GM12878 (cell line): ENCODE measurements at regions not wholly inside any gene's neighbourhood (a gene's known extent, or its start where the extent isn't known, plus 50 kb on each side); places are given as distances from the start of the nearest gene placed in this dataset.

ENCODE experiments used
- ATAC-seq: fragments of 200-7000 bp; cut with Tn5 transposase; 3 replicates; pipeline ENCODE4 v1.9.1; 2020; ENCODE audit warnings: mild to moderate bottlenecking, moderate library complexity
- BruUV-seq: library from RNA; stranded (reverse); fragments of 400-500 nt; replicated peaks from 2 replicates; lab custom pipeline; 2021; lab: Mats Ljungman, UMichigan
- CTCF ChIA-PET: fragments of 300-600 bp; sonication (Branson Sonifier 250); formaldehyde crosslinking; extraction: SDS; loops from one replicate; lab custom pipeline; 2021; ENCODE audit warnings: inconsistent platforms; lab: Yijun Ruan, JAX
- POLR2A ChIA-PET: fragments of 350-600 bp; formaldehyde crosslinking; extraction: SDS; loops from one replicate; lab custom pipeline; 2021; ENCODE audit warnings: inconsistent platforms; lab: Charles Lee
- RAD21 ChIA-PET: fragments of 300-600 bp; sonication (Branson Sonifier 250); formaldehyde crosslinking; loops from one replicate; lab custom pipeline; 2023; ENCODE audit warnings: antibody characterized with exemption; ENCODE audit not compliant: unreplicated experiment; lab: Charles Lee
- SMC1A ChIA-PET: fragments of 300-600 bp; sonication (Branson Sonifier 250); formaldehyde crosslinking; loops from one replicate; lab custom pipeline; 2023; ENCODE audit not compliant: unreplicated experiment, uncharacterized antibody; lab: Charles Lee
- DNase-seq: peaks from one replicate; pipeline ENCODE4 v3.0.0-alpha.2; 2011; ENCODE audit warnings: low read depth, low spot score
- FAIRE-seq: peaks from 3 replicates; lab custom pipeline; 2011; peaks lifted over from hg19 to GRCh38; lab: Jason Lieb, UNC
- H2AFZ ChIP-seq: 2 replicates; pipeline ENCODE4 v1.6.0; 2011; ENCODE audit warnings: low read depth, low read length, control low read depth; ENCODE audit not compliant: control insufficient read depth
- H3K27ac ChIP-seq: 2 replicates; pipeline ENCODE4 v1.5.1; 2011; ENCODE audit warnings: control low read depth; ENCODE audit not compliant: control insufficient read depth, insufficient read depth
- H3K27me3 ChIP-seq, 2 experiments: replicated peaks in 1 of 2; 2 replicates each; pipeline versions ENCODE4 v1.6.0 to v1.6.1; 2011; ENCODE audit warnings: low read length in 1 of 2; ENCODE audit not compliant: control insufficient read depth in 2 of 2, insufficient read depth in 2 of 2
- H3K36me3 ChIP-seq, 2 experiments: 2 replicates each; pipeline ENCODE4 v1.5.1; 2011; ENCODE audit warnings: low read length in 1 of 2; ENCODE audit not compliant: control insufficient read depth in 2 of 2, insufficient read depth in 2 of 2
- H3K4me1 ChIP-seq: 2 replicates; pipeline ENCODE4 v1.6.1; 2011; ENCODE audit warnings: mild to moderate bottlenecking, low read length, moderate library complexity, mixed read lengths; ENCODE audit not compliant: control insufficient read depth, insufficient read depth
- H3K4me2 ChIP-seq: 2 replicates; pipeline ENCODE4 v1.6.0; 2011; ENCODE audit warnings: control low read depth; ENCODE audit not compliant: control insufficient read depth, insufficient read depth
- H3K4me3 ChIP-seq: fragments of 200-600 bp; sonication (generic); 2 replicates; pipeline ENCODE4 v1.5.1; 2016
- H3K79me2 ChIP-seq: 2 replicates; pipeline ENCODE4 v1.6.0; 2011; ENCODE audit warnings: low read length; ENCODE audit not compliant: control insufficient read depth, insufficient read depth
- H3K9ac ChIP-seq: 2 replicates; pipeline ENCODE4 v1.8.0; 2011; ENCODE audit warnings: low read length, control low read depth, mixed read lengths; ENCODE audit not compliant: control insufficient read depth, insufficient read depth
- H3K9me3 ChIP-seq: replicated peaks from 3 replicates; pipeline ENCODE4 v1.5.1; 2011; ENCODE audit warnings: mild to moderate bottlenecking, low read length; ENCODE audit not compliant: control insufficient read depth, insufficient read depth
- H4K20me1 ChIP-seq: 2 replicates; pipeline ENCODE4 v1.6.0; 2011; ENCODE audit not compliant: control insufficient read depth, insufficient read depth
- JUND ChIP-seq: IDR thresholded peaks from 2 replicates; pipeline ENCODE4 v1.6.1; 2012; ENCODE audit warnings: low read depth, mild to moderate bottlenecking, low read length, improper control_type of control experiment, moderate library complexity
- MXI1 ChIP-seq: fragments of 150-350 bp; IDR thresholded peaks from 2 replicates; pipeline ENCODE4 v1.6.1; 2011; ENCODE audit warnings: low read depth, mild to moderate bottlenecking, inconsistent platforms, low read length, improper control_type of control experiment
- SIX5 ChIP-seq: IDR thresholded peaks from 2 replicates; pipeline ENCODE4 v1.6.1; 2011; ENCODE audit warnings: mild to moderate bottlenecking, low read depth, low read length, moderate library complexity; ENCODE audit not compliant: severe bottlenecking
- SRF ChIP-seq, 2 experiments: IDR thresholded peaks; 2 replicates each; pipeline ENCODE4 v1.6.1; 2011; ENCODE audit warnings: low read depth in 2 of 2, low read length in 2 of 2, mild to moderate bottlenecking in 1 of 2, moderate library complexity in 1 of 2
- WGBS: methylation state at CpG from one replicate; pipeline ENCODE4 v1.1.6; 2016; ENCODE audit warnings: low lambda C conversion rate; ENCODE audit not compliant: insufficient replicate concordance, insufficient coverage; ENCODE audit errors: missing lambda C conversion rate; 5-methylcytosine and 5-hydroxymethylcytosine counted together
- in situ Hi-C: fragments of 300-500 bp; cut with MboI; formaldehyde crosslinking; loops from 9 replicates; pipeline ENCODE4 v1.14.3; 2018; ENCODE audit warnings: mixed read lengths
- intact Hi-C: fragments of 100-400 bp; cut with micrococcal nuclease; formaldehyde crosslinking; loops from one replicate; pipeline ENCODE4 v1.14.2; 2022; ENCODE audit not compliant: unreplicated experiment
- TF ChIP-seq, protein P1 (sequence below): IDR thresholded peaks from 2 replicates; pipeline ENCODE4 v1.6.1; 2012; ENCODE audit warnings: improper control_type of control experiment, low read depth, low read length; ENCODE audit not compliant: insufficient replicate concordance

DNA sequence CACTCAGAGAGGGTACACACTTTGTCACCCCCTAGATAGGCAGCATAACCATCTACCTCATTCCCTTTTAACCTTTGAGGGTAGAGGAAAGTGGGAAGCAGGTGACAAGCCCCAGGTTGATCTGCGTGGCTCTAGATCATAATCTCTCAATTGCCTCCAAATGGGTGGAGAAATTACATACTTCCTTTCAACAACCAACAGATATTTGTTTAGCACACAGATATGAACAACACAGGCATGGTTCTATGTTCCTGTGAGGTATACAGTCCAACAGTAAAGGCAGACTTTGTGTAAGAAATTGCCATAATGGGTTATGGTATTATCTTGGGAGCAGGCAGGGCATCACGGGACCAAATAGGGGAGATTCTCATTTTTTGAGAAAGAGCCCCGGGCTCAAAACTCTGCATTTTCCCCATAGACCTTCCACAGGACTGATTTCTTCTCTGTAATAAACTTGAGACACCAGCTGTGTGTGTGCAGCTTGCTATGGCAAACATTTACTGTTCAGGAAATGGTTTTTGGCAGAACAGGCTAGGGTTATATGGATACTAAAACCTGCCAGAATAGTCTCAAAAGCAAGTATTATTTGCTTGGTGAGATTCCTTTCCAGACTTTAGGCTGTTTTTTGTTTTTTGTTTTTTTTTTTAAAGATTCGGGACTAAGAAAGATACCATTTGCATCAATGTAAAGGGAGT, 126.2 kb downstream of the CD164 start (continued):
- no peak for TF ChIP-seq MXI1
- TF ChIP-seq SIX5, result no peak
- TF ChIP-seq SRF (IDR thresholded peaks at IDR 0.05; ENCODE audit: low read depth in 2 of 2, low read length in 2 of 2), result no peak
- no peak for TF ChIP-seq JUND

DNA sequence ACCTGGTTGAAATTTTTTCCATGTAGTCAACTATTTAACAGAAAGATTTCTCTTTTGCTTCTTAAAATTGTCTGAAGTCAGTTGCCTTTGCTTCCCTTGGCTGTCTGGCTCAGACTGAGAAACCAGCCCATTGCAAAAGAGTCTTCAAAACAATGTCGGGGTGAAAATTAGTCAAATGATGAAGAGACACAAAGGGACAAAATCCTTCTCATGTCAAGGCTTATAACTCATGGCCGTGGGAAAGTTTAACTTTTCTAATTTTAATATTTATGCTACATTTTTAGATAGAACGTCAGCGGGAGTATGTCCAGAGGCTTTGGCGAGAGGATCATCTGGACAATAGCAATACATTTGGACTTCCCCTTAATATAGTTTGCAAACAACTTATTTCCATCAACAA, 127.2 kb downstream of the CD164 start:
- ATAC-seq (no peak), FAIRE-seq (no peak), DNase-seq (no peak)
- in situ Hi-C loops (no loop called here), intact Hi-C loops (no loop called here)
- H3K4me1 ChIP-seq, result no peaks in the 10 kb centered on the region
- no peak overlapping the region for H3K4me2 ChIP-seq
- H3K9me3 ChIP-seq, result no peaks in the 10 kb centered on the region
- TF ChIP-seq, protein P1, sequence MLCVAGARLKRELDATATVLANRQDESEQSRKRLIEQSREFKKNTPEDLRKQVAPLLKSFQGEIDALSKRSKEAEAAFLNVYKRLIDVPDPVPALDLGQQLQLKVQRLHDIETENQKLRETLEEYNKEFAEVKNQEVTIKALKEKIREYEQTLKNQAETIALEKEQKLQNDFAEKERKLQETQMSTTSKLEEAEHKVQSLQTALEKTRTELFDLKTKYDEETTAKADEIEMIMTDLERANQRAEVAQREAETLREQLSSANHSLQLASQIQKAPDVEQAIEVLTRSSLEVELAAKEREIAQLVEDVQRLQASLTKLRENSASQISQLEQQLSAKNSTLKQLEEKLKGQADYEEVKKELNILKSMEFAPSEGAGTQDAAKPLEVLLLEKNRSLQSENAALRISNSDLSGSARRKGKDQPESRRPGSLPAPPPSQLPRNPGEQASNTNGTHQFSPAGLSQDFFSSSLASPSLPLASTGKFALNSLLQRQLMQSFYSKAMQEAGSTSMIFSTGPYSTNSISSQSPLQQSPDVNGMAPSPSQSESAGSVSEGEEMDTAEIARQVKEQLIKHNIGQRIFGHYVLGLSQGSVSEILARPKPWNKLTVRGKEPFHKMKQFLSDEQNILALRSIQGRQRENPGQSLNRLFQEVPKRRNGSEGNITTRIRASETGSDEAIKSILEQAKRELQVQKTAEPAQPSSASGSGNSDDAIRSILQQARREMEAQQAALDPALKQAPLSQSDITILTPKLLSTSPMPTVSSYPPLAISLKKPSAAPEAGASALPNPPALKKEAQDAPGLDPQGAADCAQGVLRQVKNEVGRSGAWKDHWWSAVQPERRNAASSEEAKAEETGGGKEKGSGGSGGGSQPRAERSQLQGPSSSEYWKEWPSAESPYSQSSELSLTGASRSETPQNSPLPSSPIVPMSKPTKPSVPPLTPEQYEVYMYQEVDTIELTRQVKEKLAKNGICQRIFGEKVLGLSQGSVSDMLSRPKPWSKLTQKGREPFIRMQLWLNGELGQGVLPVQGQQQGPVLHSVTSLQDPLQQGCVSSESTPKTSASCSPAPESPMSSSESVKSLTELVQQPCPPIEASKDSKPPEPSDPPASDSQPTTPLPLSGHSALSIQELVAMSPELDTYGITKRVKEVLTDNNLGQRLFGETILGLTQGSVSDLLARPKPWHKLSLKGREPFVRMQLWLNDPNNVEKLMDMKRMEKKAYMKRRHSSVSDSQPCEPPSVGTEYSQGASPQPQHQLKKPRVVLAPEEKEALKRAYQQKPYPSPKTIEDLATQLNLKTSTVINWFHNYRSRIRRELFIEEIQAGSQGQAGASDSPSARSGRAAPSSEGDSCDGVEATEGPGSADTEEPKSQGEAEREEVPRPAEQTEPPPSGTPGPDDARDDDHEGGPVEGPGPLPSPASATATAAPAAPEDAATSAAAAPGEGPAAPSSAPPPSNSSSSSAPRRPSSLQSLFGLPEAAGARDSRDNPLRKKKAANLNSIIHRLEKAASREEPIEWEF, result no peak
- no TSS peak for BruUV-seq
- no peaks in the 10 kb centered on the region for H4K20me1 ChIP-seq
- no peak overlapping the region for H3K9ac ChIP-seq
- no peaks in the 10 kb centered on the region for H3K79me2 ChIP-seq
- no peaks in the 10 kb centered on the region for H3K27me3 ChIP-seq
- CTCF ChIA-PET, result no interaction called here
- no peak overlapping the region for H3K4me3 ChIP-seq
- no peak overlapping the region for H2AFZ ChIP-seq
- POLR2A ChIA-PET, result no interaction called here
- no peak overlapping the region for H3K27ac ChIP-seq
- no peaks in the 10 kb centered on the region for H3K36me3 ChIP-seq
- SMC1A ChIA-PET, result no interaction called here
- 58% methylated on average over 5 of the region's 5 CpGs for WGBS
- RAD21 ChIA-PET, result no interaction called here
